Keratinocyte (primary cell): ENCODE measurements at regions not wholly inside any gene's neighbourhood (a gene's known extent, or its start where the extent isn't known, plus 50 kb on each side); places are given as distances from the start of the nearest gene placed in this dataset.

Experiments used
- DNase-seq: peaks from one replicate; pipeline ENCODE4 v3.0.0-alpha.2; 2011; ENCODE audit warnings: low read depth, missing footprints, low spot score
- FAIRE-seq: peaks from 2 replicates; lab custom pipeline; 2011; peaks lifted over from hg19 to GRCh38; lab: Jason Lieb, UNC
- H2AFZ ChIP-seq: 2 replicates; pipeline ENCODE4 v1.6.0; 2012; ENCODE audit warnings: low read length, control low read depth, inconsistent platforms; ENCODE audit not compliant: control insufficient read depth
- H3K27ac ChIP-seq: 2 replicates; pipeline ENCODE4 v1.5.1; 2011; ENCODE audit warnings: low read length; ENCODE audit not compliant: control insufficient read depth, insufficient read depth
- H3K27me3 ChIP-seq: 3 replicates; pipeline ENCODE4 v1.6.0; 2011; ENCODE audit warnings: low read length; ENCODE audit not compliant: control insufficient read depth, insufficient read depth; ENCODE audit errors: extremely low read depth
- H3K36me3 ChIP-seq, 2 experiments: 2 replicates in 1 of 2; 3 replicates in 1 of 2; pipeline ENCODE4 v1.5.1; 2011; ENCODE audit warnings: low read length in 2 of 2, mild to moderate bottlenecking in 1 of 2; ENCODE audit not compliant: control insufficient read depth in 2 of 2, insufficient read depth in 2 of 2; ENCODE audit errors: extremely low read depth in 1 of 2
- H3K4me1 ChIP-seq: 3 replicates; pipeline ENCODE4 v1.5.1; 2011; ENCODE audit warnings: low read length; ENCODE audit not compliant: control insufficient read depth, insufficient read depth; ENCODE audit errors: extremely low read depth
- H3K4me2 ChIP-seq: 3 replicates; pipeline ENCODE4 v1.6.0; 2011; ENCODE audit warnings: low read depth, low read length; ENCODE audit not compliant: control insufficient read depth, insufficient read depth; ENCODE audit errors: extremely low read depth
- H3K4me3 ChIP-seq, 3 experiments: fragments of 200-600 bp in 1 of 3; sonication (generic) in 1 of 3; 2 replicates in 2 of 3; 3 replicates in 1 of 3; pipeline ENCODE4 v1.5.1; 2011 to 2016; ENCODE audit warnings: low read length in 3 of 3, mild to moderate bottlenecking in 3 of 3, control low read depth in 2 of 3, inconsistent platforms in 1 of 3, low read depth in 1 of 3, mixed read lengths in 1 of 3, mixed run types in 1 of 3, moderate library complexity in 1 of 3; ENCODE audit not compliant: control insufficient read depth in 2 of 3, insufficient read depth in 2 of 3; ENCODE audit errors: extremely low read depth in 1 of 3
- H3K79me2 ChIP-seq: 2 replicates; pipeline ENCODE4 v1.6.0; 2012; ENCODE audit warnings: low read length; ENCODE audit not compliant: control insufficient read depth, insufficient read depth
- H3K9ac ChIP-seq: 3 replicates; pipeline ENCODE4 v1.6.0; 2011; ENCODE audit warnings: low read length; ENCODE audit not compliant: control insufficient read depth, insufficient read depth; ENCODE audit errors: extremely low read depth
- H3K9me1 ChIP-seq: 3 replicates; pipeline ENCODE4 v1.6.0; 2011; ENCODE audit warnings: low read length; ENCODE audit not compliant: control insufficient read depth, insufficient read depth; ENCODE audit errors: extremely low read depth
- H3K9me3 ChIP-seq: 2 replicates; pipeline ENCODE4 v1.5.1; 2012; ENCODE audit warnings: low read depth, low read length; ENCODE audit not compliant: control insufficient read depth
- H4K20me1 ChIP-seq: 3 replicates; pipeline ENCODE4 v1.6.0; 2011; ENCODE audit warnings: low read length; ENCODE audit not compliant: control insufficient read depth, insufficient read depth; ENCODE audit errors: extremely low read depth
- EZH2 ChIP-seq: IDR thresholded peaks from one replicate; pipeline ENCODE4 v1.6.1; 2012; ENCODE audit warnings: inconsistent platforms, mild to moderate bottlenecking, low read length, moderate library complexity
- dilution Hi-C: fragments of 300-500 bp; cut with MboI; formaldehyde crosslinking; loops from one replicate; pipeline ENCODE4 v1.7.0; 2020; ENCODE audit warnings: low sequenced_read_pairs; ENCODE audit not compliant: extremely low pct_ligation_motif_present
- TF ChIP-seq, protein P1 (sequence below), 3 experiments: IDR thresholded peaks in 1 of 3; conservative IDR thresholded peaks in 1 of 3; optimal IDR thresholded peaks in 1 of 3; 2 replicates in 2 of 3; 3 replicates in 1 of 3; pipeline versions ENCODE3 to v1.5.1; 2011; ENCODE audit warnings: low read length in 3 of 3, mild to moderate bottlenecking in 3 of 3, moderate library complexity in 2 of 3, control low read depth in 1 of 3, inconsistent platforms in 1 of 3; ENCODE audit not compliant: insufficient read depth in 2 of 3; ENCODE audit errors: extremely low read depth in 1 of 3

DNA sequence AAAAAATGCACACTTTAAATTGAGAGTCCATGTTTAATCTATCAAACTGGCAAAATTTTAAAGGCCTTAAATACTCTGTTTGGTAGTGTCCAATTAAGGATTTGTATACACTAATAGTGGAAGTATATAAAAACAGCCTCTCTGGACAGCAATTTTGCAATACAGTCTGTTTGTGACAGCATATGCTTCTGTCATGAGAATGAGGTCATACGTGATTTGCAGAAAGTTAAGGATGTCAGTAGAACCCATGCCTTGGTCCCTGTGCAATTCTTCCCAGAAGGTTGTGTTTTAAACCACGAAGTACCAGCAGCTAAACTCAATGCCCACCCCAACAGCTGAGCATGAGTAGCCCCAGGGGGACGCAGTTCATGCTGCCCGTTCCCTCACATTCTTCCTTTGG, 78.4 kb downstream of the AIPL1 start:
- no peak for FAIRE-seq

DNA sequence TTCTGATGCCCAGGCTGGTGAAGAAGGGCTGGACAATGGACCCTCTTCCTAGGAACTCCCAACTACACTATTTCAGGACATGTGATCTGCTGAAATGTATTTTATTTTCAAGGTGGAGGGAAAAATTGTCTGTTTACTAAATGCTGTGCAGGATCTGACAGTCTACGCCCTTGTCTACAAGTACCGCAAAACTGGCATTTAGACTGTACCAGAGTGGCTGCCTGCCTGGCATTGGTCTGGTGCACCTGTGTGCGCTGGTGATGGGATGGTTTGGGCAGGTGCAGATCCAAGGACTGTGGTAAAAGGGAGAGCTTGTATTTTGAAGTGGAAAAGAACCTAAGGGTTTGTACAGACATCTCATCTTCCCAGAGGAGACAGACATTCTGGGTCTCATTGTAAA, 79.7 kb downstream of the AIPL1 start:
- Histone ChIP-seq H3K9ac (no peak overlapping the region), H3K27me3 (peaks cover 3% of the 10 kb centered on the region), H3K9me3 (no peaks in the 10 kb centered on the region), H3K9me1 (no peaks in the 10 kb centered on the region), H3K4me1 (no peaks in the 10 kb centered on the region), H3K27ac (no peak overlapping the region), H2AFZ (no peak overlapping the region), H3K4me3 (no peak overlapping the region), H4K20me1 (no peaks in the 10 kb centered on the region), H3K36me3 (no peaks in the 10 kb centered on the region), H3K4me2 (no peak overlapping the region), H3K79me2 (no peaks in the 10 kb centered on the region)
- dilution Hi-C loops, result no loop called here
- TF ChIP-seq, protein P1, sequence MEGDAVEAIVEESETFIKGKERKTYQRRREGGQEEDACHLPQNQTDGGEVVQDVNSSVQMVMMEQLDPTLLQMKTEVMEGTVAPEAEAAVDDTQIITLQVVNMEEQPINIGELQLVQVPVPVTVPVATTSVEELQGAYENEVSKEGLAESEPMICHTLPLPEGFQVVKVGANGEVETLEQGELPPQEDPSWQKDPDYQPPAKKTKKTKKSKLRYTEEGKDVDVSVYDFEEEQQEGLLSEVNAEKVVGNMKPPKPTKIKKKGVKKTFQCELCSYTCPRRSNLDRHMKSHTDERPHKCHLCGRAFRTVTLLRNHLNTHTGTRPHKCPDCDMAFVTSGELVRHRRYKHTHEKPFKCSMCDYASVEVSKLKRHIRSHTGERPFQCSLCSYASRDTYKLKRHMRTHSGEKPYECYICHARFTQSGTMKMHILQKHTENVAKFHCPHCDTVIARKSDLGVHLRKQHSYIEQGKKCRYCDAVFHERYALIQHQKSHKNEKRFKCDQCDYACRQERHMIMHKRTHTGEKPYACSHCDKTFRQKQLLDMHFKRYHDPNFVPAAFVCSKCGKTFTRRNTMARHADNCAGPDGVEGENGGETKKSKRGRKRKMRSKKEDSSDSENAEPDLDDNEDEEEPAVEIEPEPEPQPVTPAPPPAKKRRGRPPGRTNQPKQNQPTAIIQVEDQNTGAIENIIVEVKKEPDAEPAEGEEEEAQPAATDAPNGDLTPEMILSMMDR (optimal IDR thresholded peaks at IDR 0.05 in 1 of 3, IDR thresholded peaks at IDR 0.05 in 1 of 3, conservative IDR thresholded peaks at IDR 0.05 in 1 of 3; ENCODE audit: extremely low read depth in 1 of 3, insufficient read depth in 2 of 3, low read length in 3 of 3), result no peak
- no peak for TF ChIP-seq EZH2
- DNase-seq (no peak), FAIRE-seq (no peak)

More for the DNA sequence above, 78.4 kb downstream of the AIPL1 start:
- Histone ChIP-seq H3K4me3 (no peak overlapping the region), H3K79me2 (no peaks in the 10 kb centered on the region), H4K20me1 (no peaks in the 10 kb centered on the region), H3K9ac (no peak overlapping the region), H3K27ac (no peak overlapping the region), H3K4me2 (no peak overlapping the region), H3K9me1 (no peaks in the 10 kb centered on the region), H3K27me3 (peaks cover 3% of the 10 kb centered on the region), H3K4me1 (no peaks in the 10 kb centered on the region), H3K36me3 (no peaks in the 10 kb centered on the region), H2AFZ (no peak overlapping the region), H3K9me3 (no peaks in the 10 kb centered on the region)
- DNase-seq, result no peak
- dilution Hi-C loops, result no loop called here
- no peak for TF ChIP-seq EZH2
- TF ChIP-seq, protein P1 (optimal IDR thresholded peaks at IDR 0.05 in 1 of 3, IDR thresholded peaks at IDR 0.05 in 1 of 3, conservative IDR thresholded peaks at IDR 0.05 in 1 of 3; ENCODE audit: extremely low read depth in 1 of 3, insufficient read depth in 2 of 3, low read length in 3 of 3), result no peak
